ENCODE measurements at regions not wholly inside any gene's neighbourhood (a gene's known extent, or its start where the extent isn't known, plus 50 kb on each side); places are given as distances from the start of the nearest gene placed in this dataset.

DNA sequence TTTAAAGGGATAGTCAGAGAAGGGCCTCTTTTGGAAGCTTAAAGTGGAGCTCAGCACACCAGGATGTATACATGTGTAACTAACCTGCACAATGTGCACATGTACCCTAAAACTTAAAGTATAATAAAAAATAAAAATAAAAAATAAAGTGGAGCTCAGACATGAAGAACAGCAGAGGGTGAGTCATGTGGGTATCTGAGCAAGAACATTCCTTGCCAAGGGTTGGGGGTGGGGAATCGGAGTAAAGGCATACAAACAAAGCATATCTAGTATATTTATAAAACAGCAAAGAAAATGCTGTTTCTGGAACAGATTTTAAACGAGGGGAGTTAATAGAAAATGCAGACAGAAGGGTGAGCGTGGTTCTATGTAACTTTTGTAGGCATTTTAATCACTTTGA is 562.6 kb upstream of the ANO3 start:
- no peak for DNase-seq (ENCODE audit: low spot score)
- in situ Hi-C loops (cut with MboI; ENCODE audit: low pct_unique_long_range_greater_than_20kb, low sequenced_read_pairs, unreplicated experiment): no loop called here
- TF ChIP-seq CTCF (IDR thresholded peaks at IDR 0.05; ENCODE audit: extremely low read depth, insufficient read depth, missing control alignments): no peak

- TF ChIP-seq CTCF (IDR thresholded peaks at IDR 0.05; ENCODE audit: extremely low read depth, insufficient read depth, missing control alignments): no peak
- in situ Hi-C loops (cut with MboI; ENCODE audit: low pct_unique_long_range_greater_than_20kb, low sequenced_read_pairs, unreplicated experiment): no loop called here
- no peak for DNase-seq (ENCODE audit: low spot score)
Measured at GRCh38 chr11:25771605-25772004, 560.3 kb upstream of the ANO3 start.

- no peak for TF ChIP-seq CTCF (IDR thresholded peaks at IDR 0.05; ENCODE audit: extremely low read depth, insufficient read depth, missing control alignments)
- in situ Hi-C loops (cut with MboI; ENCODE audit: low pct_unique_long_range_greater_than_20kb, low sequenced_read_pairs, unreplicated experiment): no loop called here
- no peak for DNase-seq (ENCODE audit: low spot score)
Measured at GRCh38 chr11:25775603-25776002, 556.3 kb upstream of the ANO3 start.

DNA sequence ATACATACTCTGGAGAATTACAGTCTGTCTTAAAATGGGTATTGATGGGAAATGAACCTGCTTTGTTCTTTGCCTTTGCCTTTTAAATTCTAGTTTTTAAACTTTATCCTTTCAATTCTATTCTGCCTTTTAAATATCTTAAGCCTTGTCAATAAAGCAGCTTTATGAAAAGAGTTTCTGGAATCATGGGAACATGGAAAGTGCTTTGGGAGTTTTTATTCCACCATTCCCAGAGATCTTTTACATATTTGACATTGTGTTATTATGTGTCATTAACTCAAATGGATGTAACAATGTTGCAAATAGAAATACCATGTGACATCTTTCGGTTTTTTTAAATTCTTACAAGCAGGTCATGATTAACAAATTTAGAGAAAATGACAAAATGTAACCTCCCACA is 555.7 kb upstream of the ANO3 start:
- no peak for TF ChIP-seq CTCF (IDR thresholded peaks at IDR 0.05; ENCODE audit: extremely low read depth, insufficient read depth, missing control alignments)
- in situ Hi-C loops (cut with MboI; ENCODE audit: low pct_unique_long_range_greater_than_20kb, low sequenced_read_pairs, unreplicated experiment): no loop called here
- DNase-seq (ENCODE audit: low spot score): no peak

GRCh38 chr11:25777343-25777742 is 554.6 kb upstream of the ANO3 start:
- DNase-seq (ENCODE audit: low spot score): no peak
- in situ Hi-C loops (cut with MboI; ENCODE audit: low pct_unique_long_range_greater_than_20kb, low sequenced_read_pairs, unreplicated experiment): no loop called here
- TF ChIP-seq CTCF (IDR thresholded peaks at IDR 0.05; ENCODE audit: extremely low read depth, insufficient read depth, missing control alignments): no peak

DNA sequence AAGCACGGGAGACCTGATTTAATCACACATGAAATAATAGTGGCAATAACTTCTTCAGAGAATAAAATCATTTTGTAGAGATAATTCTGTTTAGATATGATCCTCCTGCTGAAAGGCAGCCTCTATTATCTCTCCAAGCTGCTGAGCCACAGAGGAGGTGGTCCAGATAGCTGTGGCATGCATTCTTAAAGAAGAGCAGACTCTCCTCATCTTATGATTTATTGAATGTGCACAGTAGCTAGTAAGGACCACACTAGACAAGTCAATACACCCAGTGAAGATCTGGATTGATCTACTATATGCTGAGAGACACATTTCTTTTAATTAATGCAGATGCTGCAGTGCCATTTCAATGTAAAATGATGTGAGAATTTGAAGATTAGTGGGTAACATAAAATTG is 552.9 kb upstream of the ANO3 start:
- TF ChIP-seq CTCF (IDR thresholded peaks at IDR 0.05; ENCODE audit: extremely low read depth, insufficient read depth, missing control alignments): no peak
- in situ Hi-C loops (cut with MboI; ENCODE audit: low pct_unique_long_range_greater_than_20kb, low sequenced_read_pairs, unreplicated experiment): no loop called here
- no peak for DNase-seq (ENCODE audit: low spot score)

DNA sequence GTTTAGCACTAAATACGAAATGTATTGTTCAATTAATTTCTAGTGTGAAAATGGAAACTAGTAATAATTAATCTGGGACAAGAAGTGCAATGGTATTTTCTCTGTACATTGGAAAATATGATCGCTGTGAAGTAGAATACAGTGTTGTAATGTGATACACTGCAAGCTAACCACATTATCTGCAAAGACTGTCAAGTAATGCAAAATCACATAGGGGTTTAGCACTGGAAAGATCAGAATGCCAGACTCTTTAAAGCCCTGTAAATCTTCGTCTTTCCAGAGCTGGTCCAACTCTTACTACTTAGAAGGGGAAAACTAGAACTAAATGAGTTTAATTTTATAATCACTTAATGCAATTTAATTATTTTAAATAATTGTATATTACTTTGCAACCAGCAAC is 544.5 kb upstream of the ANO3 start:
- in situ Hi-C loops (cut with MboI; ENCODE audit: low pct_unique_long_range_greater_than_20kb, low sequenced_read_pairs, unreplicated experiment): no loop called here
- TF ChIP-seq CTCF (IDR thresholded peaks at IDR 0.05; ENCODE audit: extremely low read depth, insufficient read depth, missing control alignments): no peak
- no peak for DNase-seq (ENCODE audit: low spot score)
